Activated CD4-positive, alpha-beta T cell treated with anti-CD3 and anti-CD28 coated beads for 24 hours (primary cell): ENCODE measurements at regions not wholly inside any gene's neighbourhood (a gene's known extent, or its start where the extent isn't known, plus 50 kb on each side); places are given as distances from the start of the nearest gene placed in this dataset.
"Not testable (repeated sequence)": the region's sequence is repeated elsewhere in the genome, so short reads cannot be mapped to it uniquely, and the experiment has no call there.

Experiments used
- DNase-seq, 2 donors: peaks; one replicate each; pipeline ENCODE4 v3.0.0-alpha.2; 2020; ENCODE audit warnings: low read depth in 2 of 2

- no peak for DNase-seq
These were observed 150.2 kb upstream of the MAMLD1 start for GRCh38 chrX:150212672-150213480.

DNA sequence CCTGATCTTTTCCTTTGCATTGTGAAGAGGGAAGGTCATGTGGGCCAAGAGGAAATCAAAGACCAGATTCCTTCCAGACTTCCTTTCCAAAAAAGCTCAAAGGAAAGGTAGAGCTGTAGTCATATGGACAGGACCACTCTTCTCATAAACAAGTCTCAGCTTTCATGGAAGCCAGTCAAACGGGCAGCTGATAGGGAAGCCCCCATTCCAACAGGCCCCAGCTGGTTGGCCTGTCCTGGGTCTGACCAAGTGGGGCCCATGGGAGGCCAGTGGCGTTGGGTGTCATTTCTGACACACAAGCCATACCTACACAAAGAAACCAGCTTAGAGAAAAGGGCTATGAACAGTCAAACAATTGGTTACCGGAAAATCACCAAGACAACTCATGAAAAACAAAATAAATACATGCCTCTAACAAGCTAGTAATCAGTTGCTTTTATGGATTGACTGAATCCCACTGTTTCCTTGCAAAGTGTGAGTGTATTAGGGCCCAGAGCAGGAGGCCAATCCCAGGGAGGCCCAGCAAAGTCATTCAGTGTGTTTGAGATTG, 149.6 kb upstream of the MAMLD1 start:
- no peak for DNase-seq

DNA sequence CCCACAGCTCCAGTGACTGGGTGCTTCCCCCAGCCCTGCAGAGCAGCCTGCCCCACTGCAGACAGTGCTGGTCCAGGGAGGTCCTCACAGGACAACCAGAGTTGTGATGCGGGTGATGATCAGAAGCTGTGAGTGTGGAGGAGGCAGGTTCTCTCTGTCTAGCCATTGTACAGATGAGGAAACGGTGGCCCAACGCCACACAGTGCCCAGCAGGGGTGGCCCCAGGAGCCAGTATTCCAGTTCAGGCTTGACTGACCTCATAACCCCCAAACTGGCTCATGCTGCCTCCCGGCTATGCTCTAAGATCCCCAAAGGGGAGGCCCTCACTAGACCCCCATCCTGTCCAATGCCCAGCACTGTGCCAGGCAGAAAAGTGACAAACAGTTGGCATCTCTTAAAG, 147.1 kb upstream of the MAMLD1 start:
- not testable (repeated sequence) for DNase-seq

GRCh38 chrX:150216716-150217115, 146.4 kb upstream of the MAMLD1 start:
- no peak for DNase-seq

DNA sequence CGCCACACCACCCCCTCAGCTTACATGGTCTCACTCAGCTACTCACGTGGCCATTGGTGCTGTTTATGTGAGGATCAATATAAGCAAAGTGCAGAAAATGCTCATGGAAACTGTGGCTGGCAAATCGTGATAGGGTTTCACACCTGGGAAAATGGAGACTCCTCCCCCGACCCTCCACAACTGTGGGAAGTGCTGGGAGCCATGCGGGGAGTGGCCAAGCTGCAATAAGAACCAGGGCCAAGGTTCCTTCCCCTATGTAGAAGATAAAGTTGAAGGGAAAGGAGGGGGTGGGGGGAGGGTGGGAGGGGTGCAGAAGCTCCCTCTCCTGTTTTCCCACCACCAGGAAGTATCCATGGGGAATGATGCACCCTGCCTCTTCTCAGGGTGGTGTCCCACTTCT, 145.5 kb upstream of the MAMLD1 start:
- no peak for DNase-seq

DNA sequence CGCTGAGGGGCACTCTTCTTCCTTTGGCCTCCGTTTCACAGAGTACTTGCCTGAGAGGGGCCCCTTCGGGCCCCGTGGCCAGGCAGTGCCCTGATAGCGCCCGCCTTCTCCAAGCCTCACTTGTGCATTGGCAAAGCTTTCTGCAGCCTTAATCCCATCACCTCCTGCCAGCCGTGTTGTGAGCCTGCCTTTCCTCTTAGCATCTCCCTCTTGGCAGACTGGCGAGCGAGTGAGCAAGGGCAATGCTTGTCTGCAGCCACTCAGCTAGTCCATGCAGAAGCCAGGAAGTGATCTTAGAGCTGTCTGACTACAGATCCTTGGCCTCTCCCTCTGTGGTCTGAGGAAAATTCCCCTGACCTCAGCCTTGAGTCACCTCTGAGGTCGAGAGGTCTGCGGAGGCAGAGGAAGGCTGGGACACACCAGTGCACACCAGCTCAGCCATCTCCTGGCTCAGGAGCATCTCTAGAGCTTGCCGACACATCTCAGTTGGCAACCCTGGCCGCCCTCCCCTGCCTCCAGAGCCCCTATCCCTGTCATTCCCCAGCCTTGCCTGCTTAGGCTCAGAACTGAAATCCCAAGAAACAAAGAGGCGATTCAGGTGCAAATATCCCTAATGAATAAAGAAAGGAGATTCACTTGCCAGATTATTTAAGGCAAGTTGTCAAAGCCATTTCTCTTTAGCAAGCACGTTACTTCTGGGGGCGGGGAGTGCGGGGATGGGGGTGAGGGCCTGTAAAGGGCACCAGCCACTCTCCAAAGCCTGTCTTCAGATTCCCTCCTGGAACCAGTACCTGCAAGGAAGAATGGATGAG, 143.5 kb upstream of the MAMLD1 start:
- no peak for DNase-seq

DNA sequence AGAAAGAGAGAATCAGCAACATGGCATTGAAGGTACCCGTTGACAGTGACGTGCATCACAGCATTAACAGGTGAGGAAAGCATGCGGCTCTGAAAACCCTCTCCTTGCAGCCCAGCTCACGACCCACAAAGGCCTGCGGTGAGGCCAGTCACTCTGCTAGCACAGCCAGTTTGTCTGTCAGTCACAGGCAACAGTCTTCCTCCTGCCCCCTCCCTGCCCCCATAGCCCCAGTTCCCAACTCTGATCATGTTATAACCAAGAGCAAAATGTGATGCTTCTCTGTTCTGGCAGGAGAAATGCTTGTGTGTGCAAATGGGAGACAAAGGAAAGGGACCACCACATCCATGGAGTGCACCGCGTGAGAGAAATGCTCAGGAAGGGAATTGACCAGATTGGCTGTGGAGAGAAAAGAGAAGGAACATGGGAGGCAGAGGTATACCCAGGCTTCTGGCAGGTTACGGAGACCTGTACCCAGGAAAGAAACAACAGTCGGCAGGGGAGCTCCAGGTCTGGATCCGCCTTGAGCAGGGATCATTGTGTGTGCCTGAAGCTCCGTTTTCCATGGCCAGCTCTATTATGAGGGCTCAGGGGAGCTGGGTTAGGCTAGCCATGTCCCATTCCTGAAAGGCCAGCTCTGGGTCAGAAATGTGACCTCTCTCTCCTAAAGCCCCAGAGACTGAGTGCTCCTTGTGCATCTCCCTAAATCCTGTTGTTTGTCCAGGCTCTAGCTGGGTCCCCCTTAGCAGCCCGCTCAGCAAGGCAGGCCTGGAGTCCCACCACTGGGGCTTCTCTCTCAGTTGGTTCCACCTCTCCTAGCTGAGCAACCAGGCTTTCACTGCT, 139.7 kb upstream of the MAMLD1 start:
- no peak for DNase-seq

DNA sequence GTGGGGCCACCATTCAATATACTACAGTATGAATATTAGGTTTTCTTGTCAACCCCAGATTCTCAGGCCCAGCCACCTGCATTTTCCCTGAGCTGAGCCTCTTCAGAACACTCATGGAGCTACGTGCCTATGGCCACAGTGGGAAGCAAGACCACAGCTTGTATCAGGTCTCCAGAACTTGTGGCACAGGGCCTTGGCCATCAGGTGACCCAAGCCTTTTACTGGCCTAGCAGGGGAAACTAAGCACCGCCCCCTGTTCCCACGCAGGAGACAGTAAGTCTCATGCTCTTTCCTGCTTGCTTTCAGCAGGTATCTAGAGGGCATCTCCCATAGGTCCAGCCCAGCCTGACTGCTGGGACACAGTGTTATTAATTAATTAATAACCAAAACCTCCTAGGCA, 138.4 kb upstream of the MAMLD1 start:
- DNase-seq = no peak

- no peak for DNase-seq
These were observed 137.9 kb upstream of the MAMLD1 start for GRCh38 chrX:150225266-150225665.

- DNase-seq = no peak
These were observed 137.4 kb upstream of the MAMLD1 start for GRCh38 chrX:150225756-150226155.

- no peak for DNase-seq
These were observed 136.7 kb upstream of the MAMLD1 start for GRCh38 chrX:150226223-150226965.

DNA sequence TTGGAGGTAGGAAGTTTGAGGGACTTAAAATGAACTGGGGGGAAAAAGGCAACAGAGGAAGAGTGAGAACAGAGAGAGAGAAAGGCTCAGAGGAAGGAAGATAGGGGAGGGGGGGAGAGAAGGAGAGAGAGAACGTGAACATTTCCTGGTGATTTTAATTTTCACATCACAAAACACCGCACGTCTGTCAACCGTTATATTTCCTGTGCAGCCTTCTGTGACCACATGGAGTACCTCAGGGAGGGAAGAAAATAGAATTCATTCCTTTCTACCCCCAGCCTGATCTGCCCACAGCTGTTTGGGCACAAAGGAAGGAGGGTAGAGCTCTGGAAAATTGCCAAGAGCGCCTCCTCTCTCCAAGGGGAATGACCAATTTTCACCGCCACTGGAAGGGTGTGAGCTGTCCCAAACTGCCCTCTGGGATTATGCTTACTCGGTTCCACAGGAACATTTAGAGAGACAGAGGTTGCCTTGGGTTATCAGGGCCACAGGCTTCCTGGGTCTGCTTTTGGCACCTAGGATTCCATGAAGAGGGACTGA, 135.7 kb upstream of the MAMLD1 start:
- DNase-seq = no peak

DNA sequence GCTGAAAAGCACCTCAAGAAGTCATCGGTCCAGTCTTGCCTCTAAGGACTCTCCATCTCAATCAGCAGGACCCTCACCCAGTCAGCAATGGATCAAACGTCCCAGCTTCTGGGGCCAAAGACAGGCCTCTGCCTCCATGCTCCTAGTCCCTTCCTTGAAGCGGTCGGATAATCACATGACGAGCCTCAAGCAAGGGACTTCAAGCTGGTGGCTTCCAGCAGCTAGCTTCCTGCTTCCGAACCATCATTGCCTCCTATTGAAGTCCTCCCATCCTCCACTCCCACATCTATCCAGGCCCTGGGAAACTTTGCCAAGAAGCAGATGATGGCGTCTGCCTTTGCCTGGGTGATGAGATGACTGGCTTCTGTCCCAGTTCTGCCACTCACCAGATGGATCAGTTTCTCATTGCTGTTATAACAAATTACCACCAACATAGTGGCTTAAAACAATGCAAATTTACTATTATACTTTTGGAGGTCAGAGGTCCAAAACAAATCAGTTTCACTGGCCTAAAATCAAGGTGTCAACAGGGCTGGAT, 135.2 kb upstream of the MAMLD1 start:
- DNase-seq = no peak

DNA sequence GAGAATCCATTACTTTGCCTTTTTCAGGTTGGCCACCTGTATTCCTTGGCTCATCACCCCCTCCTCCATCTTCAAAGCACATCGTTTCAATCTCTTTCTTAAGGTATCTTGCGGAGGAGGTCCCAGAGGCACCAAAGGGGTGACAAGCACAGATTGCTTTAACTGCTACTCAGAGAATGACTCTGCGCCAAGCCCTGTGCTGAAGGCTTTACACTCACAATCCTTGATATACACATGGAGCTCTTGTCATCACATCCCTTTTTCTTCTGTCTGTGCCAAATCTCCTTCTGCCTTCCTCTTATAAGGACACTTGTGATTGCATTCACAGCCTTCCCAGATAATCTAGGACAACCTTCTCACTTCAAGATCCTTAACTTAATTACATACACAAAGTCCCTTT, 134.7 kb upstream of the MAMLD1 start:
- DNase-seq = no peak

DNA sequence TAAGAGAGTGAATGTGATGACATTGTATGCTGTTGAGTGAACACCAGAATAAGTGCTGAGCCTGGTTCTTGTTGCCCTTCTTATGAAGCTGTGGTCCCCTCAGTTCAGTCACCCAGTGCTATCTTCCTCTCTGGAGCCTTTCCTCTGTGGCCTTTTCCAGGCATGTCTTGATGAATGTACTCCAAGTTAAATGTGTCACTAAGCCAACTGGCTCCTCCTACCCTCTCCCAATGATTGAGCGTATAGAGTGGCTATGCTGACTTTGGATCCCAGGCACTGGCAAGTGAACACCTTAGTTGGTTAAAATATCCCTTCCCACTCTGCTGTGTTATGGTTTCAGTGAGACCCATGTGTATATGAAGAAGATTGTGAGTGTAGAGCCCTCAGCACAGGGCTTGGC, 134.1 kb upstream of the MAMLD1 start:
- no peak for DNase-seq

- no peak for DNase-seq
These were observed 133.6 kb upstream of the MAMLD1 start for GRCh38 chrX:150229481-150229880.

DNA sequence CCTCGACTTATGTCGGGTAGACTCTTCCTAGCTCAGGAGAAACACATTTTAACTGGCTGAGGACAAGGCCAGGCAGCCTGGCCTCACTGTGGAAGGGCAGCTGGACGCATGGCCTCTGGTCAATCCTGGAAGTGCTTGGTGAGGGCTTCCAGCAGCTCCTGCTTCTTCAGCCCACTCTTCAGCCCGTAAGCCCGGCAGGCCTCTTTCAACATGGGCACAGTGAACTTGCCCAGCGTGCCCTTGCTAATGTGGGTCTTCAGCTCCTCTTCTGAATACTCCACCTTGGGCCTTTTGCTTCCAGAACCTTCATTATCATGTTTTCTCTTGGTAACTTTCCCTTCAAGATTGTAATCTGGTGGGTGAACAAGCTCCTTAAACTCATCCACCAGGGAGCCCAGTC, 132.2 kb upstream of the MAMLD1 start:
- DNase-seq = not testable (repeated sequence)

DNA sequence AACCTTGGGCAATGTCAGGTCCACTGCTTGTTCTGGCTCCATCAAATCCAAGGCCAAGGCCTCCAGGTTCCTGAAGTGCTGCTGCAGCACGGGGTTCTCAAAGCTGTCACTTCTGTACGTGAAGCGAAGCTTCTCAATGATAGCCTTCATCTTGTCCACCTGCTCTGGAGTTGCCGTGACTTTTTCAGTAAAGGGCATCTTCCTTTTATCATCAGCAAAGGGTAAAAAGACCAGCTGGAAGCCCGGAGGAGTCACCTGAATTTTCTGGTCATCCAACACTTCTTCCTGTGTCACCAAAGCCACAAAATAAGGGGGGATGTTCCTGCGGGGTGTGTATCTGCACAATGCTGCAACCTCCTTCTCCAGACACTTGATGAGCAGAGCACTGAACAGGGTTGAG, 131.7 kb upstream of the MAMLD1 start:
- not testable (repeated sequence) for DNase-seq

GRCh38 chrX:150232222-150232621, 130.9 kb upstream of the MAMLD1 start:
- DNase-seq = not testable (repeated sequence)

DNA sequence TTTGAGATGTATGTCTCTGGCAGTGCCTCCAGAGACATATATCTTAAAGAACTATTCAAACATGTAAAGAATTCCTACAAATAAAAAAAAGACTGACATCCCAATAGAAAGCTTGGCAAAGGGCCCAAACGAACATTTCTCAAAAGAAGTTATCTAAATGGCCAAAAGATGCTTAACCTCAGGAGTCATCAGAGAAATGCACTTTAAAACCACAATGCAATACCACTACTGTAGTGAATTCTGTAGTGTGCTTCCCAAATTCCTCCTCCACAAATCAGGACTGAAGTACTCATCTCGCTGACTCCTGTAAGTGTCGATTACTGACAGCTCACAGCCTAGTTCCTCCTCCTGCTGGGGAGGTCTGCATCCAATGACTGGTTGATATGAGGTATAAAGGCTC, 129.0 kb upstream of the MAMLD1 start:
- DNase-seq = no peak

- no peak for DNase-seq
These were observed 126.8 kb upstream of the MAMLD1 start for GRCh38 chrX:150236327-150236726.
